Left lung (tissue), 4 donors: ENCODE measurements at regions not wholly inside any gene's neighbourhood (a gene's known extent, or its start where the extent isn't known, plus 50 kb on each side); places are given as distances from the start of the nearest gene placed in this dataset.

Experiments
- ATAC-seq: fragments of 200-7000 bp; cut with Tn5 transposase; one replicate; pipeline ENCODE4 v1.9.1; 2020; ENCODE audit warnings: moderate library complexity
- DNase-seq, 4 donors: peaks; one replicate each; pipeline ENCODE4 v3.0.0-alpha.2; 2013 to 2020
- H3K27ac ChIP-seq, 2 donors: fragments of 200-600 bp; sonication (generic) in 1 of 2; one replicate each; pipeline versions ENCODE4 v1.5.0 to v1.8.0; 2020 to 2021
- H3K27me3 ChIP-seq, 2 donors: fragments of 200-600 bp; sonication (generic) in 1 of 2; one replicate each; pipeline versions ENCODE4 v1.5.0 to v1.8.0; 2020 to 2021
- H3K36me3 ChIP-seq, 2 donors: fragments of 200-600 bp; sonication (generic) in 1 of 2; one replicate each; pipeline versions ENCODE4 v1.5.0 to v1.8.0; 2020 to 2021
- H3K4me1 ChIP-seq, 2 donors: fragments of 200-600 bp; one replicate each; pipeline ENCODE4 v1.8.0; 2021
- H3K4me3 ChIP-seq, 2 donors: fragments of 200-600 bp; sonication (generic) in 1 of 2; one replicate each; pipeline versions ENCODE4 v1.5.0 to v1.8.0; 2020 to 2021; ENCODE audit warnings: mild to moderate bottlenecking in 1 of 2
- H3K9me3 ChIP-seq, 2 donors: fragments of 200-600 bp; sonication (generic) in 1 of 2; one replicate each; pipeline versions ENCODE4 v1.5.0 to v1.8.0; 2020 to 2021
- intact Hi-C, 2 donors: fragments of 100-400 bp; cut with DNase I; formaldehyde crosslinking; loops; one replicate each; pipeline versions ENCODE4 v1.11.2 to v1.14.2; 2022
- TF ChIP-seq, protein P1 (sequence below), 2 donors: fragments of 200-600 bp; sonication (generic) in 1 of 2; IDR thresholded peaks; one replicate each; pipeline versions ENCODE4 v1.5.0 to v1.8.0; 2021; ENCODE audit warnings: antibody characterized with exemption in 2 of 2
- donor health status: DM: no; HTN: yes; CAD: no.
- donor health status: DM: no; HTN: no; CAD: no.

DNA sequence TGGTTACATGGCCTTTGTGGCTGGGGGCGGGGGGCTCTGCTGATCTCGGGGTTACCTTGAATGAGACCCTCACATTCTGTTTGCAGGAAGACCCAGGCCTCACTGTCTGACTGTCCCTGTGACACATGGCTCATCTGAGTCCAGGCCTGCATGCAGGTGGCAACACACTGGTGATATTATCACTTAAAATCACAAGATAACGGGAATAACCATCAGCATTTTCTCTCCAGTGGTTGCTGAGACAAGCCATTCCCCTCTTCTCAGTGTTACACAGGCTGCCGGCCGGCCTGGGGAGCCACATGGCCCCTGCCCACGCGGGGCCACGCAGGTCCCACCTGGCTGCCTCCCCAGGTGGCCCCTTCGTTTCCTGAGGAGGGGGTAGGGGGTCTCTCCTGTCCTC is 197.6 kb downstream of the ENGASE start:
- TF ChIP-seq, protein P1, sequence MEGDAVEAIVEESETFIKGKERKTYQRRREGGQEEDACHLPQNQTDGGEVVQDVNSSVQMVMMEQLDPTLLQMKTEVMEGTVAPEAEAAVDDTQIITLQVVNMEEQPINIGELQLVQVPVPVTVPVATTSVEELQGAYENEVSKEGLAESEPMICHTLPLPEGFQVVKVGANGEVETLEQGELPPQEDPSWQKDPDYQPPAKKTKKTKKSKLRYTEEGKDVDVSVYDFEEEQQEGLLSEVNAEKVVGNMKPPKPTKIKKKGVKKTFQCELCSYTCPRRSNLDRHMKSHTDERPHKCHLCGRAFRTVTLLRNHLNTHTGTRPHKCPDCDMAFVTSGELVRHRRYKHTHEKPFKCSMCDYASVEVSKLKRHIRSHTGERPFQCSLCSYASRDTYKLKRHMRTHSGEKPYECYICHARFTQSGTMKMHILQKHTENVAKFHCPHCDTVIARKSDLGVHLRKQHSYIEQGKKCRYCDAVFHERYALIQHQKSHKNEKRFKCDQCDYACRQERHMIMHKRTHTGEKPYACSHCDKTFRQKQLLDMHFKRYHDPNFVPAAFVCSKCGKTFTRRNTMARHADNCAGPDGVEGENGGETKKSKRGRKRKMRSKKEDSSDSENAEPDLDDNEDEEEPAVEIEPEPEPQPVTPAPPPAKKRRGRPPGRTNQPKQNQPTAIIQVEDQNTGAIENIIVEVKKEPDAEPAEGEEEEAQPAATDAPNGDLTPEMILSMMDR (IDR thresholded peaks at IDR 0.05) = no peak
- Histone ChIP-seq H3K4me3 (no peak overlapping the region), H3K27me3 (peaks cover 0 to 77% of the 10 kb centered on the region in 2 donors), H3K4me1 (no peaks in the 10 kb centered on the region), H3K36me3 (no peaks in the 10 kb centered on the region), H3K9me3 (no peaks in the 10 kb centered on the region), H3K27ac (no peak overlapping the region)
- ATAC-seq (no peak), DNase-seq (no peak)
- intact Hi-C loops = no loop called here

DNA sequence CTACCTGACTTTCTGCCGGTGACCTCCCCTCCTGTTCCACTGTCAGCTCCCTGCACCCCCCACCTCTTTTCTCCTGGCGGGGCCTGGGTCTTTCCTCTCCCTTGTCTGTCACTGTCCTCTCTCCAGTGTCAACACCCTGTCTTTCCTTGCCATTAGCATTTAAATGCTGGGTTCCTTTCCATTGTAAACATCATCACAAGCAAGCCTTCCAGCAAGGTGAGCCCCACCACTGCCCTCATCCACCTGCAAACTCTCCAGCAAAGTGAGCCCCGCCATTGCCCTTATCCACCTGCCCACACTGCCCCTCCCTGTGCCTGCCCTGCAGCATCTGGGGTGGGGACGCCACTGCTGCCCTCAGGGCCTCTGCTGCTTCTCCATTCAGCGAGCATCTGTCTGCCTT is 195.0 kb downstream of the ENGASE start:
- peaks cover 0 to 93% of the 10 kb centered on the region in 2 donors for H3K27me3 ChIP-seq
- TF ChIP-seq, protein P1 (IDR thresholded peaks at IDR 0.05) = no peak
- DNase-seq (no peak), ATAC-seq (no peak)
- H3K4me3 ChIP-seq = no peak overlapping the region
- no peak overlapping the region for H3K27ac ChIP-seq
- H3K36me3 ChIP-seq = no peaks in the 10 kb centered on the region
- H3K9me3 ChIP-seq = no peaks in the 10 kb centered on the region
- H3K4me1 ChIP-seq = no peaks in the 10 kb centered on the region
- intact Hi-C loops = no loop called here

DNA sequence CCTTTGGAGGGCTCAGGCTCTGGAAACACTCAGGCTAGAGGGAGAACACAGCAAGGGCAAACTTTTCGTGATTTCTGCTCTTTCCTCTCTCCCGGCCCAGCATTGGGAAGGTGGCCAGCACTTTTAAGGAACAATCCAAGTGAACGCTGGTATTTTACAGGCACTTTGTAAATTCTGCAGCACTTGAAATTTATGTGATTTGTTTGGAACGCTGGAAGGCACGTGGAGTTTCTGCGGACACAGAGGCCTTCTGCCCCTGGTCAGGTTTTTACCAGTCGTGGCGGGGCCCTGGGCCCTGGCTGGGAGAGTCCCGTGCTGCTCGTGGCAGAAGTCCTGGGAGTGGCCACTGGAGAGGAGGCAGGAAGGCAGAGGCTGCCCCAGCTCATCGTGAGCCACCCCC is 188.6 kb downstream of the ENGASE start:
- no peaks in the 10 kb centered on the region for H3K36me3 ChIP-seq
- H3K9me3 ChIP-seq = no peaks in the 10 kb centered on the region
- DNase-seq (peak in 1 of 4 donors; percentile 7), ATAC-seq (no peak)
- peaks cover 0 to 92% of the 10 kb centered on the region in 2 donors for H3K27me3 ChIP-seq
- H3K4me3 ChIP-seq = no peak overlapping the region
- H3K4me1 ChIP-seq = no peaks in the 10 kb centered on the region
- TF ChIP-seq, protein P1 (IDR thresholded peaks at IDR 0.05) = no peak
- intact Hi-C loops = no loop called here
- H3K27ac ChIP-seq = no peak overlapping the region

DNA sequence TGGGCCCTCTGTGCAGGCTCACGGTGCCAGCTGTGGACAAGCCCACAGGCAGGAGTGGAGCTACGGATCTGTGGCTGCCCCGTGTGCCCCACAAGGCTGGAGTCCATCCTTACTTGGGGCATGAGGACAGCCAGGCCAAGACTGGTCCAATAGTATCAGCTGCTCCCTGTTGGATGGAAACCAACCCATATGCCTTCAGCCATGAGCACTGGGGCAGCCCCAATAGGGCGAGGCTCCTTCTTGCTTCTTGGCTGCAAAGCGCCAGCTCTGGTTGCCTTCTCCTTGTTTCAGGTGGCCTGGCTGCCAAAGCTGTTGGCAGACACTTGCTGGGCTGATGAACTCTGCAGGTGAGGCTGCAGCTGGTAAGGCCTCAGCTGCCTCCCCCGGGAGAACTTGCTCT is 188.0 kb downstream of the ENGASE start:
- Histone ChIP-seq H3K27me3 (peaks cover 0 to 92% of the 10 kb centered on the region in 2 donors), H3K4me1 (no peaks in the 10 kb centered on the region), H3K27ac (no peak overlapping the region), H3K9me3 (no peaks in the 10 kb centered on the region), H3K4me3 (no peak overlapping the region), H3K36me3 (no peaks in the 10 kb centered on the region)
- ATAC-seq = no peak
- TF ChIP-seq, protein P1 (IDR thresholded peaks at IDR 0.05) = no peak
- intact Hi-C loops = no loop called here
- DNase-seq = no peak

DNA sequence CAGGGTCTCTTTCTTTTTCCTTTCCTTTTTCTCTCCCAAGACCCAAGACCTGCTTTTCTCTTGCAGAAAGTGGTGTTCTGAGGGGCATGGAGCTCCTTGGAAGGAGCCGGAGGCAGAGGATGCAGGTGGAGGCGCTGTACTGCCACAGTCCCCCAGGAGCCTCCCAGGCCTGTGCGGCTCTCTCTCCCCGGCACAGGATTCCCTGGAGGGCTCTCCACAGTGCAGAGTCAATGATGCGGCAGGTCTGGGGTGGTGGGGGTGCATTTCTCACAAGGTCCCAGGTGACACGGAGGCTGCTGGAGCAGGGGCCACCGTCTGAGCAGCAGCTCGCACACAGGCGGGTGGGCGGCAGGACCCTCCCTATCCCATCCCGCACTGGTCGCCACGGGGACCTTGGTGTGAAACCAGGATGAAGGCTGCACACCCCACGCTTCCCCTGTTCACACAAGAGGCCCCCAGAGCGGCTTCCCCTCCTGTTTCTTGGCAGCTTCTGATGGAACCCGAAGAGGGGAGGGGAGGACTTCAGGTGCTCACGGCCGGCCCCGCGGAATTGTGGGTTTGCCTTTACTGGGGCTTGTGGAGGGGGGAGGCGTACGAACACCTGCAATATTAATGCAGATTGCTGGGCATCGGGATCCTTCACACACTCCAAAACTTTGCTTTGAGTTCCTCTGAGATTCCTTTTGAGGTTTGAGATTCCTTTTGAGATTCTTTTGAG is 186.9 kb downstream of the ENGASE start:
- no peak for ATAC-seq
- Histone ChIP-seq H3K27ac (no peak overlapping the region), H3K4me1 (no peaks in the 10 kb centered on the region), H3K27me3 (peaks cover 0 to 92% of the 10 kb centered on the region in 2 donors), H3K36me3 (no peaks in the 10 kb centered on the region), H3K9me3 (no peaks in the 10 kb centered on the region), H3K4me3 (no peak overlapping the region)
- intact Hi-C loops = no loop called here
- DNase-seq = no peak
- TF ChIP-seq, protein P1 (IDR thresholded peaks at IDR 0.05) = no peak
